ENCODE measurements at regions not wholly inside any gene's neighbourhood (a gene's known extent, or its start where the extent isn't known, plus 50 kb on each side); places are given as distances from the start of the nearest gene placed in this dataset.

DNA sequence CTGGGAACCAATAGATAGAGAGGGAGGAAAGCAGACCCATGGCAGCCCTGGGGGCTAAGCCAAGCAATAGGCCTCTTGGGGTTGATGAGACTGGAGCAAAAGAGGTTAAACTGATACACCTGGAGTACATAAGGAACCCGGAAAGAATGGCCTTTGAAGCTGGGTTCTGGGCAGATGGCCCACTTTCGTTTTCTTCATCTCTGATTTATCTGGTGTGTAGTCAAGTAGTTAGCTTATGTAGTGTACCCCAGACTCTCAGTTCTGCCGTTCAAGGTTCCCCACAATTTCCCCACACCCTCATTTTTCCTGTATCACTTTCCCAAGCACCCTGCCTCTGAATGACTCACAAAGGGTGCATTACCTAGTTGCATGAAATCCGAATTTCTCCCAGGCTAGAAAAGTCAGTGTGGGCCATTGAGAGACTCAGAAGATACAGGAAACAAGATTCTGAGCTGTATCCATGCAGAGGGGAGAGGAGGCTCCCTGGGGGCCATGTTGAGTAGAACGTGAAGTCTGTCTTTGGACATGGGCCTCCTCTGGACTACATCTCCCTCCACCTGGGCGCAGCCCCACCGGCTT lies 235.0 kb downstream of the LOXHD1 start:
- no peak for TF ChIP-seq CTCF (tag by site-specific recombination; IDR thresholded peaks at IDR 0.05)
- no peak for TF ChIP-seq MYNN (tag by site-specific recombination; IDR thresholded peaks at IDR 0.05; ENCODE audit: borderline replicate concordance)
- TF ChIP-seq ZNF513 (tag by site-specific recombination; IDR thresholded peaks at IDR 0.05), result no peak
- no peak for TF ChIP-seq ZNF280D (tag by site-specific recombination; IDR thresholded peaks at IDR 0.05)
- TF ChIP-seq BCL11B (tag by site-specific recombination; IDR thresholded peaks at IDR 0.05; ENCODE audit: low read depth), result no peak
- TF ChIP-seq ZNF302 (tag by site-specific recombination; IDR thresholded peaks at IDR 0.05; ENCODE audit: low read depth), result no peak
- TF ChIP-seq ZNF629 (tag by site-specific recombination; IDR thresholded peaks at IDR 0.05), result no peak
- no peak for TF ChIP-seq GLI2 (tag by site-specific recombination; IDR thresholded peaks at IDR 0.05; ENCODE audit: borderline replicate concordance, low read depth)
- TF ChIP-seq ZNF140 (tag by site-specific recombination; IDR thresholded peaks at IDR 0.05), result no peak
